ENCODE measurements at regions not wholly inside any gene's neighbourhood (a gene's known extent, or its start where the extent isn't known, plus 50 kb on each side); places are given as distances from the start of the nearest gene placed in this dataset.

DNA sequence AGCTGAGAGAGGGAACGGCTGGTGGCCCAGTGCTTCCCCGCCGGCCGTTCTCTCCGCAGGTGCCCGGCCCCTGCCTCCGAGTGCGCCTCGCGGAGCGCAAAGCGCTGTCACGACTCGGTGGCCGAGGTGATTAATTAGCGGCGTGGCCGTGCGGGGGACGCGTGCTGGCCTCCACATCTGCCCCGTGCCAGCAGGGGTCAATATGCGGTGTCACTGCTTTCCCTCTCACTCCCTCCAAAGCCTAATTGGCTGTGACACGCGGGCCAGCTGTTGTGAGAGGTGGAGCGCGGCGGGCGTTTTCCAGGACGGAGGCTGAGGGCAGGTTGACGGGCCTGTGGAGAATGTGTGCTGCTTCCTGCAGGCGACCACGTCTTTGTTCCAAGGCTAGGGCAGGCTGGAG is 239.0 kb downstream of the LMX1A start:
- TF ChIP-seq POLR2AphosphoS5 (IDR thresholded peaks at IDR 0.05; ENCODE audit: borderline replicate concordance, low read depth, low read length): no peak
- TF ChIP-seq EZH2 (IDR thresholded peaks at IDR 0.05): no peak
- TF ChIP-seq FOXP2 (optimal IDR thresholded peaks at IDR 0.05; ENCODE audit: control extremely low read depth, extremely low read length, insufficient read depth): no peak
